ENCODE measurements at regions not wholly inside any gene's neighbourhood (a gene's known extent, or its start where the extent isn't known, plus 50 kb on each side); places are given as distances from the start of the nearest gene placed in this dataset.

- no peak overlapping the region for H3K4me3 ChIP-seq (ENCODE audit: low read depth, low read length)
Measured at GRCh38 chr3:82103241-82103640, 341.8 kb upstream of the GBE1 start.

DNA sequence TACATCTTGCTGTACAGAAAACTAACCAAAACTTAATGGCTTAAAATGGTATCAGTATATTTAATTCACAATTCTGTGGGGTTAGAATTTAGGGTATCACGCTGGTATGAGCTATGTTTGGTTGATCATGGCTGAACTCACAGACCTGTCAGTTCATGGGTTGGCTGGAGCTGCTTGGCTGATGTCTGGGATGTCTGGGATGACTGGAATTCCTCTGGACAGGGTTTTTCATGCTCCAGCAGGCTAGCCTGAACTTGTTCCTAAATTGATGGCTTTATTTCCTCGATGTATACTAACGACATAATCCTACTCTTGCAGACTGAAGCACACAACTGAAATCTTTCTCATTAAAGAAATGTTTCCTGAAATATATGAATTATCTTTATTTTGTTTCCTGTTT is 338.9 kb upstream of the GBE1 start:
- H3K4me3 ChIP-seq (ENCODE audit: low read depth, low read length): no peak overlapping the region
- no peak for DNase-seq (ENCODE audit: low read depth)
- in situ Hi-C loops (cut with HindIII; ENCODE audit: low sequenced_read_pairs): no loop called here
- no peak for TF ChIP-seq CTCF (IDR thresholded peaks at IDR 0.05; ENCODE audit: low read depth, low read length, missing control alignments)

More at GRCh38 chr3:82103241-82103640, 341.8 kb upstream of the GBE1 start:
- in situ Hi-C loops (cut with HindIII; ENCODE audit: low sequenced_read_pairs): no loop called here
- no peak for TF ChIP-seq CTCF (IDR thresholded peaks at IDR 0.05; ENCODE audit: low read depth, low read length, missing control alignments)
- no peak for DNase-seq (ENCODE audit: low read depth)

DNA sequence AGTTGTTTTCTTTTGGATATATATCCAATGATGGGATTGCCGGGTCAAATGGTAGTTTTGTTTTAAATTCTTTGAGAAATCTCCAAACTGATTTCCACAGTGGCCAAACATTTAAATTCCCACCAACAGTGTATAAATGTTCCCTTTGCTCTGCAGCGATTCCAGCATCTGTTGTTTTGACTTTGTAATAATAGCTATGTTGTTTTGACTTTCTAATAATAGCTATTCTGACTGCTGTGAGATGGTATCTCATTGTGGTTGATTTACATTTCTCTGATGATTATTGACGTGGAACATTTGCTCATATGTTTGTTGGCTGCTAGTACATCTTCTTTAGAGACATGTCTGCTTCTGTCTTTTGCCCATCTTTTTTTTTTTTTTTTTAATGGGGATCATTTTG is 332.2 kb upstream of the GBE1 start:
- H3K4me3 ChIP-seq (ENCODE audit: low read depth, low read length): no peak overlapping the region
- DNase-seq (ENCODE audit: low read depth): no peak
- in situ Hi-C loops (cut with HindIII; ENCODE audit: low sequenced_read_pairs): no loop called here
- TF ChIP-seq CTCF (IDR thresholded peaks at IDR 0.05; ENCODE audit: low read depth, low read length, missing control alignments): no peak

DNA sequence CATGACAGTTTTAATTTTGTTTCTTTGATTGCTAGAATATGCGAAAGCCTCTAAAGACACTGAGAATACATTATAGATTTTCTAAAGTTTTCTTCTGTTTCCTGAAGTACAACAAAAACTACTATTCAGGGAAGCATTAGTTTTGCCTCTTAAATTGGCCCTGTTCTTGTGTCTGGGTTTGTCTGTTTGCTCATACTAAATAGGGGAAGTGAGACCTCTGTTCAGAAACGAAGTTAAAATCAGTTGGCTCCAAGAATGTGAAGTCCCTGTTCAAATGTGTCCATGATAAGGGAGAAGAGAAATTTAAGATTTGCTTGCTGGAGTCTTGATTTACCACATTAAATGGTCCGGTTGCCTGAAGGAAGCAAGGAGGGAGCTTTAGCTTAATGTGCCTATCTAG is 327.3 kb upstream of the GBE1 start:
- no peak overlapping the region for H3K4me3 ChIP-seq (ENCODE audit: low read depth, low read length)
- TF ChIP-seq CTCF (IDR thresholded peaks at IDR 0.05; ENCODE audit: low read depth, low read length, missing control alignments): no peak
- in situ Hi-C loops (cut with HindIII; ENCODE audit: low sequenced_read_pairs): no loop called here
- no peak for DNase-seq (ENCODE audit: low read depth)

DNA sequence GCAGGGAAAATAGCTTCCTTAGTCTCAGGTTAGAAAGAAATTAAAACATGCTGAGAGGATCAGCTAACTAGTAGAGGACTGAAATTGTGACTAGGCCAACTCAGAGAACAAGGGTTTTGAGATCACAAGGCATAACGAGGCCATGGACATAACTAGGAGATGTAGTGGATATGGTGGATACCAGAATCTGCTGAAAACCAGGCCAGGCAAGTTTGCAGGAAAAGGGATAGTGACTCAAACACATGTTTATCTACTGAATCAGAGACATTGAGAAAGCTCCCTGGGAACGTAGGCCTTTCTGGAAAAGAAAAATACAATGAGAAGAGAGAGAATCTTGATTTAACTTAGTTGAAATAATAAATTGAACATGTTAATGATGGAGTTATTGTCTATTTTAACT is 326.5 kb upstream of the GBE1 start:
- no peak overlapping the region for H3K4me3 ChIP-seq (ENCODE audit: low read depth, low read length)
- in situ Hi-C loops (cut with HindIII; ENCODE audit: low sequenced_read_pairs): no loop called here
- TF ChIP-seq CTCF (IDR thresholded peaks at IDR 0.05; ENCODE audit: low read depth, low read length, missing control alignments): no peak
- DNase-seq (ENCODE audit: low read depth): no peak

GRCh38 chr3:82085851-82086475 is 324.5 kb upstream of the GBE1 start:
- TF ChIP-seq CTCF (IDR thresholded peaks at IDR 0.05; ENCODE audit: low read depth, low read length, missing control alignments): no peak
- no peak overlapping the region for H3K4me3 ChIP-seq (ENCODE audit: low read depth, low read length)
- in situ Hi-C loops (cut with HindIII; ENCODE audit: low sequenced_read_pairs): no loop called here
- no peak for DNase-seq (ENCODE audit: low read depth)
